ENCODE measurements at regions not wholly inside any gene's neighbourhood (a gene's known extent, or its start where the extent isn't known, plus 50 kb on each side); places are given as distances from the start of the nearest gene placed in this dataset.

DNA sequence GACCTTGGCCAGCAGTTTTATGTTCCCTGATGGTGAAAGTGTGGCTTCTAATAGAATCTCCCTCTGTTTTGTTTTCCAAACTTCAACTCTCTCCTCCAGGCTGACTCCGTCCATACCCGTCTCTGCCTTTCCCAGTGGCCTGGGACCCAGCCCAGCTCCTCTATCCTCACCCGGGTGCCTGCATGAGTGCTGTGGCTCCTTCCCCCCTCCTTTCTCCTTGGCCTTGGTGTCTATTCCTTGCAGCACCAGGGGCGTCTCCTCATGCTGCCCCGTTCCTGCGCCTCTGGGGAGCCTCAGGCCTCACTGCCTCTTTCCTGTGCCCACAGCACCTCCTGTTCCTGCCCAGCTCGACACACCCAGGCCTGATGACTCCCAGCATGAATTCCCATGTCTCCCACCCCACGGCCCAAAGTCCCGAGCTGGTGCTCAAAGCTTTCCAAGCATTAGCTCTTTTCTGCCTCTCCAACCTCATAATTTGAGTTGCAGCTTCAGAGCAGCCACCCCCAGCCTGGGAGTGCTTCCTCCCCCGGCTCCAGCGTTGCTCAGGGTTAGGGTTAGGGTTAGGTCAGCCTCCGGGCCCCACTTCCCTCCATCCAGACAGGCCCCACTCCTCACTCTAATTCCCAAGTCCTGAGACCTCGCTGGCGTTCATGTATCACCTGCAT, 56.3 kb upstream of the AFDN start:
- TF ChIP-seq, protein P1, sequence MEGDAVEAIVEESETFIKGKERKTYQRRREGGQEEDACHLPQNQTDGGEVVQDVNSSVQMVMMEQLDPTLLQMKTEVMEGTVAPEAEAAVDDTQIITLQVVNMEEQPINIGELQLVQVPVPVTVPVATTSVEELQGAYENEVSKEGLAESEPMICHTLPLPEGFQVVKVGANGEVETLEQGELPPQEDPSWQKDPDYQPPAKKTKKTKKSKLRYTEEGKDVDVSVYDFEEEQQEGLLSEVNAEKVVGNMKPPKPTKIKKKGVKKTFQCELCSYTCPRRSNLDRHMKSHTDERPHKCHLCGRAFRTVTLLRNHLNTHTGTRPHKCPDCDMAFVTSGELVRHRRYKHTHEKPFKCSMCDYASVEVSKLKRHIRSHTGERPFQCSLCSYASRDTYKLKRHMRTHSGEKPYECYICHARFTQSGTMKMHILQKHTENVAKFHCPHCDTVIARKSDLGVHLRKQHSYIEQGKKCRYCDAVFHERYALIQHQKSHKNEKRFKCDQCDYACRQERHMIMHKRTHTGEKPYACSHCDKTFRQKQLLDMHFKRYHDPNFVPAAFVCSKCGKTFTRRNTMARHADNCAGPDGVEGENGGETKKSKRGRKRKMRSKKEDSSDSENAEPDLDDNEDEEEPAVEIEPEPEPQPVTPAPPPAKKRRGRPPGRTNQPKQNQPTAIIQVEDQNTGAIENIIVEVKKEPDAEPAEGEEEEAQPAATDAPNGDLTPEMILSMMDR (conservative IDR thresholded peaks at IDR 0.05 in 1 of 2, IDR thresholded peaks at IDR 0.05 in 1 of 2; ENCODE audit: low read depth in 1 of 2, low read length in 2 of 2) = no peak
- TF ChIP-seq EZH2 (IDR thresholded peaks at IDR 0.05; ENCODE audit: low read length, missing control alignments) = no peak

Data from fibroblast of lung (primary cell).